ENCODE measurements at regions not wholly inside any gene's neighbourhood (a gene's known extent, or its start where the extent isn't known, plus 50 kb on each side); places are given as distances from the start of the nearest gene placed in this dataset.

- H3K27me3 ChIP-seq (replicated peaks; ENCODE audit: control insufficient read depth, insufficient read depth, low read length), result no peaks in the 10 kb centered on the region
- no peaks in the 10 kb centered on the region for H3K36me3 ChIP-seq (ENCODE audit: control insufficient read depth, insufficient read depth, low read length)
- no peak for TF ChIP-seq CTCF (IDR thresholded peaks at IDR 0.05; ENCODE audit: insufficient read depth, low read length, poor library complexity, severe bottlenecking)
- no peak for DNase-seq (ENCODE audit: extremely low read depth, insufficient read length)
- H3K4me3 ChIP-seq (replicated peaks; ENCODE audit: low read depth, low read length), result no peak overlapping the region
Measured at GRCh38 chr2:57848723-57849122, 197.9 kb upstream of the VRK2 start.

- Histone ChIP-seq H3K4me3 (replicated peaks; ENCODE audit: low read depth, low read length) (no peak overlapping the region), H3K27me3 (replicated peaks; ENCODE audit: control insufficient read depth, insufficient read depth, low read length) (no peaks in the 10 kb centered on the region), H3K36me3 (ENCODE audit: control insufficient read depth, insufficient read depth, low read length) (no peaks in the 10 kb centered on the region)
- no peak for TF ChIP-seq CTCF (IDR thresholded peaks at IDR 0.05; ENCODE audit: insufficient read depth, low read length, poor library complexity, severe bottlenecking)
- no peak for DNase-seq (ENCODE audit: extremely low read depth, insufficient read length)
Measured at GRCh38 chr2:57849843-57850242, 196.8 kb upstream of the VRK2 start.

- H3K36me3 ChIP-seq (ENCODE audit: control insufficient read depth, insufficient read depth, low read length), result no peaks in the 10 kb centered on the region
- no peak overlapping the region for H3K4me3 ChIP-seq (replicated peaks; ENCODE audit: low read depth, low read length)
- DNase-seq (ENCODE audit: extremely low read depth, insufficient read length), result no peak
- no peaks in the 10 kb centered on the region for H3K27me3 ChIP-seq (replicated peaks; ENCODE audit: control insufficient read depth, insufficient read depth, low read length)
- TF ChIP-seq CTCF (IDR thresholded peaks at IDR 0.05; ENCODE audit: insufficient read depth, low read length, poor library complexity, severe bottlenecking), result no peak
Measured at GRCh38 chr2:57850415-57851130, 196.0 kb upstream of the VRK2 start.

GRCh38 chr2:57855212-57855611 is 191.4 kb upstream of the VRK2 start:
- H3K4me3 ChIP-seq (replicated peaks; ENCODE audit: low read depth, low read length), result no peak overlapping the region
- DNase-seq (ENCODE audit: extremely low read depth, insufficient read length), result no peak
- no peaks in the 10 kb centered on the region for H3K36me3 ChIP-seq (ENCODE audit: control insufficient read depth, insufficient read depth, low read length)
- H3K27me3 ChIP-seq (replicated peaks; ENCODE audit: control insufficient read depth, insufficient read depth, low read length), result no peaks in the 10 kb centered on the region
- no peak for TF ChIP-seq CTCF (IDR thresholded peaks at IDR 0.05; ENCODE audit: insufficient read depth, low read length, poor library complexity, severe bottlenecking)

GRCh38 chr2:57859755-57860154 is 186.9 kb upstream of the VRK2 start:
- no peaks in the 10 kb centered on the region for H3K27me3 ChIP-seq (replicated peaks; ENCODE audit: control insufficient read depth, insufficient read depth, low read length)
- H3K36me3 ChIP-seq (ENCODE audit: control insufficient read depth, insufficient read depth, low read length), result no peaks in the 10 kb centered on the region
- TF ChIP-seq CTCF (IDR thresholded peaks at IDR 0.05; ENCODE audit: insufficient read depth, low read length, poor library complexity, severe bottlenecking), result no peak
- no peak for DNase-seq (ENCODE audit: extremely low read depth, insufficient read length)
- H3K4me3 ChIP-seq (replicated peaks; ENCODE audit: low read depth, low read length), result no peak overlapping the region

- TF ChIP-seq CTCF (IDR thresholded peaks at IDR 0.05; ENCODE audit: insufficient read depth, low read length, poor library complexity, severe bottlenecking), result no peak
- Histone ChIP-seq H3K4me3 (replicated peaks; ENCODE audit: low read depth, low read length) (no peak overlapping the region), H3K27me3 (replicated peaks; ENCODE audit: control insufficient read depth, insufficient read depth, low read length) (no peaks in the 10 kb centered on the region), H3K36me3 (ENCODE audit: control insufficient read depth, insufficient read depth, low read length) (no peaks in the 10 kb centered on the region)
- no peak for DNase-seq (ENCODE audit: extremely low read depth, insufficient read length)
Measured at GRCh38 chr2:57862153-57862552, 184.5 kb upstream of the VRK2 start.
